Parathyroid adenoma (tissue), 2 donors: ENCODE measurements at regions not wholly inside any gene's neighbourhood (a gene's known extent, or its start where the extent isn't known, plus 50 kb on each side); places are given as distances from the start of the nearest gene placed in this dataset.

Experiments used
- H2AFZ ChIP-seq: fragments of 300-600 bp; sonication (generic); one replicate; pipeline ENCODE4 v1.7.0; 2017; ENCODE audit warnings: antibody characterized with exemption, mild to moderate bottlenecking
- H3K27ac ChIP-seq: fragments of 300-600 bp; sonication (generic); one replicate; pipeline ENCODE4 v1.7.0; 2017
- H3K27me3 ChIP-seq: fragments of 300-600 bp; sonication (generic); one replicate; pipeline ENCODE4 v1.7.0; 2017; ENCODE audit warnings: low read length; ENCODE audit not compliant: control insufficient read depth, insufficient read depth
- H3K36me3 ChIP-seq: fragments of 300-600 bp; sonication (generic); one replicate; pipeline ENCODE4 v1.7.0; 2017; ENCODE audit warnings: low read length; ENCODE audit not compliant: control insufficient read depth, insufficient read depth
- H3K4me1 ChIP-seq: fragments of 300-600 bp; sonication (generic); one replicate; pipeline ENCODE4 v1.7.0; 2017; ENCODE audit warnings: control low read depth
- H3K4me2 ChIP-seq: fragments of 300-600 bp; sonication (generic); one replicate; pipeline ENCODE4 v1.7.0; 2017; ENCODE audit warnings: low read length
- H3K4me3 ChIP-seq: fragments of 300-600 bp; sonication (generic); one replicate; pipeline ENCODE4 v1.7.0; 2017; ENCODE audit warnings: low read depth, low read length
- H3K79me2 ChIP-seq: fragments of 300-600 bp; sonication (generic); one replicate; pipeline ENCODE4 v1.7.0; 2017; ENCODE audit warnings: control low read depth
- H3K9ac ChIP-seq: fragments of 300-600 bp; sonication (generic); one replicate; pipeline ENCODE4 v1.7.0; 2017; ENCODE audit warnings: mild to moderate bottlenecking
- H3K9me3 ChIP-seq: fragments of 300-600 bp; sonication (generic); one replicate; pipeline ENCODE4 v1.7.0; 2017; ENCODE audit warnings: low read length; ENCODE audit not compliant: control insufficient read depth
- TF ChIP-seq, protein P1 (sequence below): fragments of 300-600 bp; sonication (generic); IDR thresholded peaks from one replicate; pipeline ENCODE4 v1.7.0; 2017; ENCODE audit warnings: antibody characterized with exemption, mild to moderate bottlenecking
- donor health status: primary hyperparathyroidism.

GRCh38 chr3:105233010-105233409 is 133.7 kb upstream of the ALCAM start:
- no peak overlapping the region for H3K4me2 ChIP-seq
- H3K36me3 ChIP-seq = no peaks in the 10 kb centered on the region
- H3K27ac ChIP-seq = no peak overlapping the region
- TF ChIP-seq, protein P1, sequence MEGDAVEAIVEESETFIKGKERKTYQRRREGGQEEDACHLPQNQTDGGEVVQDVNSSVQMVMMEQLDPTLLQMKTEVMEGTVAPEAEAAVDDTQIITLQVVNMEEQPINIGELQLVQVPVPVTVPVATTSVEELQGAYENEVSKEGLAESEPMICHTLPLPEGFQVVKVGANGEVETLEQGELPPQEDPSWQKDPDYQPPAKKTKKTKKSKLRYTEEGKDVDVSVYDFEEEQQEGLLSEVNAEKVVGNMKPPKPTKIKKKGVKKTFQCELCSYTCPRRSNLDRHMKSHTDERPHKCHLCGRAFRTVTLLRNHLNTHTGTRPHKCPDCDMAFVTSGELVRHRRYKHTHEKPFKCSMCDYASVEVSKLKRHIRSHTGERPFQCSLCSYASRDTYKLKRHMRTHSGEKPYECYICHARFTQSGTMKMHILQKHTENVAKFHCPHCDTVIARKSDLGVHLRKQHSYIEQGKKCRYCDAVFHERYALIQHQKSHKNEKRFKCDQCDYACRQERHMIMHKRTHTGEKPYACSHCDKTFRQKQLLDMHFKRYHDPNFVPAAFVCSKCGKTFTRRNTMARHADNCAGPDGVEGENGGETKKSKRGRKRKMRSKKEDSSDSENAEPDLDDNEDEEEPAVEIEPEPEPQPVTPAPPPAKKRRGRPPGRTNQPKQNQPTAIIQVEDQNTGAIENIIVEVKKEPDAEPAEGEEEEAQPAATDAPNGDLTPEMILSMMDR = no peak
- H2AFZ ChIP-seq = no peak overlapping the region
- H3K9ac ChIP-seq = no peak overlapping the region
- H3K9me3 ChIP-seq = no peaks in the 10 kb centered on the region
- H3K79me2 ChIP-seq = no peaks in the 10 kb centered on the region
- no peaks in the 10 kb centered on the region for H3K27me3 ChIP-seq
- H3K4me3 ChIP-seq = no peak overlapping the region
- H3K4me1 ChIP-seq = no peaks in the 10 kb centered on the region

- Histone ChIP-seq H3K9ac (no peak overlapping the region), H3K27me3 (no peaks in the 10 kb centered on the region), H3K79me2 (no peaks in the 10 kb centered on the region), H3K4me2 (no peak overlapping the region), H3K27ac (no peak overlapping the region), H3K9me3 (no peaks in the 10 kb centered on the region), H3K36me3 (no peaks in the 10 kb centered on the region), H3K4me3 (no peak overlapping the region), H2AFZ (no peak overlapping the region), H3K4me1 (peaks cover 4% of the 10 kb centered on the region)
- TF ChIP-seq, protein P1 = no peak
Measured at GRCh38 chr3:105235221-105235620, 131.5 kb upstream of the ALCAM start.

- no peaks in the 10 kb centered on the region for H3K9me3 ChIP-seq
- no peak overlapping the region for H2AFZ ChIP-seq
- H3K4me3 ChIP-seq = no peak overlapping the region
- H3K36me3 ChIP-seq = no peaks in the 10 kb centered on the region
- no peak overlapping the region for H3K9ac ChIP-seq
- H3K79me2 ChIP-seq = no peaks in the 10 kb centered on the region
- TF ChIP-seq, protein P1 = no peak
- peaks cover 4% of the 10 kb centered on the region for H3K4me1 ChIP-seq
- no peaks in the 10 kb centered on the region for H3K27me3 ChIP-seq
- H3K27ac ChIP-seq = no peak overlapping the region
- no peak overlapping the region for H3K4me2 ChIP-seq
Measured at GRCh38 chr3:105235785-105236184, 130.9 kb upstream of the ALCAM start.

- no peak overlapping the region for H3K4me3 ChIP-seq
- H3K9ac ChIP-seq = no peak overlapping the region
- H3K9me3 ChIP-seq = no peaks in the 10 kb centered on the region
- H3K4me2 ChIP-seq = no peak overlapping the region
- H3K27ac ChIP-seq = no peak overlapping the region
- H3K79me2 ChIP-seq = no peaks in the 10 kb centered on the region
- no peaks in the 10 kb centered on the region for H3K27me3 ChIP-seq
- peak overlapping the region; percentile 51 for H2AFZ ChIP-seq
- H3K36me3 ChIP-seq = no peaks in the 10 kb centered on the region
- peaks cover 4% of the 10 kb centered on the region for H3K4me1 ChIP-seq
- TF ChIP-seq, protein P1 = no peak
Measured at GRCh38 chr3:105238367-105238766, 128.3 kb upstream of the ALCAM start.

DNA sequence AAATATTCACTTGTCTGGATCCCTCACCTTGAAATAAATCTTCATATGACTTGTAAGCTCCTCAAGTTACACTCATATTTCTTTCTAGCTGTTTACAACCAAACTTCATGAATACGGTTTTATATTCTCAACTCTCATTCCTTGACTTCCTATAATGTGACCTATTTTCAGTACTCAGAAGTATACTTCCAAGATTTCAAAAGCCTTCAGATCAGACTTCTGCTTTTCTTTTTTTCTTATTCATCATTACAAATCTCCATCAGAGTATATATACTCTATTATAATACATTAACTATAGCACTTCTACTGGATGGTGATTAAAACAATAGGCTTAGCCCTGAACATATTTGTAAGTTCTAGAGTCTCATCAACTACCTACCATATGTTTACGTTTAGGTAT is 123.6 kb upstream of the ALCAM start:
- H3K79me2 ChIP-seq = no peaks in the 10 kb centered on the region
- no peak overlapping the region for H3K9ac ChIP-seq
- no peak overlapping the region for H3K4me2 ChIP-seq
- H3K9me3 ChIP-seq = no peaks in the 10 kb centered on the region
- no peak overlapping the region for H3K27ac ChIP-seq
- peaks cover 4% of the 10 kb centered on the region for H3K4me1 ChIP-seq
- no peak overlapping the region for H3K4me3 ChIP-seq
- no peaks in the 10 kb centered on the region for H3K36me3 ChIP-seq
- H2AFZ ChIP-seq = no peak overlapping the region
- TF ChIP-seq, protein P1 = no peak
- no peaks in the 10 kb centered on the region for H3K27me3 ChIP-seq
